IPS-18c (cell line): ENCODE measurements at regions not wholly inside any gene's neighbourhood (a gene's known extent, or its start where the extent isn't known, plus 50 kb on each side); places are given as distances from the start of the nearest gene placed in this dataset.
"Not testable (repeated sequence)": the region's sequence is repeated elsewhere in the genome, so short reads cannot be mapped to it uniquely, and the experiment has no call there.

ENCODE experiments used
- H3K4me3 ChIP-seq: 2 replicates; pipeline ENCODE4 v1.7.0; 2013; ENCODE audit warnings: low read depth, mild to moderate bottlenecking, low read length, moderate library complexity; ENCODE audit not compliant: insufficient read depth
- H3K9me3 ChIP-seq: one replicate; pipeline ENCODE4 v1.6.1; 2013; ENCODE audit warnings: mild to moderate bottlenecking, low read length, moderate library complexity; ENCODE audit not compliant: control insufficient read depth, insufficient read depth

DNA sequence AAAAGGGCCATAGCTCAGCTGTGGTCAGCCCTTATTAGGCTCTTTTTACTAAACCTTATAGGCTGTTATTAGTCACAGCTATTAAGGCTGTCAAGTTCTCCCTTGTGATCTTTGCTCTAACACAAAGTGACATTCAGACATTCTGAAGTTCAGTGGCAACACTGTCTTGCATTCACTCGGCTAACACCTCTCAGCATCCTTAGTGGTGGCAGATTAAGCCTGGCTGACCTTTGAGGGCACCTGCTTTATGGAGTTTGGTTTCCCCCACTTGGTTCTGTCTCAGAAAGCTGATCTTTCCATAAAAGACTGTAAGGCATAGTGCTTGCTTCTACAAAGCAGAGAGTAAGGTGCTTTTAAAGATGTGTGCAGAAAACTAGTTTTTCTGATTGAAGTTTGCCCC, 677.4 kb upstream of the TMEM132C start:
- Histone ChIP-seq H3K4me3 (no peak overlapping the region), H3K9me3 (peaks cover 2% of the 10 kb centered on the region)

DNA sequence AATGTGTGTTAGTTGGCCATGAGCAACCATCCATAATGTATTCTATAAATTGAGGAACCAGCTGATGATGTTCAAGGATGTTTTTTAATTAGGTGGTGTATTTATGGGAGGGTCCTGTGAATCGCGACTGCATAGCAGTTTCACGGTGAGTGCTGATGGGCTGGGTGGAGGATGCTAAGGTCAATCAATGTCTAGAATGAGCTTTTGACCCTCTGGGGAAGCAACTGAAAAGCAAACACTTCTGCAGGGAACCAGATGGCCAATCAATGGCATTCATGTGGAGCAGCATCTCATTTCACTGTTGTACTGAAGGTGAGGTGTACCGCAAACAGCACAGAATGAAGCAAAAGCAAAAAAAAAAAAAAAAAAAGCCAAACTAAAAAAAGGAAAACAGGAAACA, 676.1 kb upstream of the TMEM132C start:
- H3K4me3 ChIP-seq, result no peak overlapping the region
- peaks cover 2% of the 10 kb centered on the region for H3K9me3 ChIP-seq

GRCh38 chr12:127592245-127592644, 674.7 kb upstream of the TMEM132C start:
- Histone ChIP-seq H3K4me3 (no peak overlapping the region), H3K9me3 (no peaks in the 10 kb centered on the region)

DNA sequence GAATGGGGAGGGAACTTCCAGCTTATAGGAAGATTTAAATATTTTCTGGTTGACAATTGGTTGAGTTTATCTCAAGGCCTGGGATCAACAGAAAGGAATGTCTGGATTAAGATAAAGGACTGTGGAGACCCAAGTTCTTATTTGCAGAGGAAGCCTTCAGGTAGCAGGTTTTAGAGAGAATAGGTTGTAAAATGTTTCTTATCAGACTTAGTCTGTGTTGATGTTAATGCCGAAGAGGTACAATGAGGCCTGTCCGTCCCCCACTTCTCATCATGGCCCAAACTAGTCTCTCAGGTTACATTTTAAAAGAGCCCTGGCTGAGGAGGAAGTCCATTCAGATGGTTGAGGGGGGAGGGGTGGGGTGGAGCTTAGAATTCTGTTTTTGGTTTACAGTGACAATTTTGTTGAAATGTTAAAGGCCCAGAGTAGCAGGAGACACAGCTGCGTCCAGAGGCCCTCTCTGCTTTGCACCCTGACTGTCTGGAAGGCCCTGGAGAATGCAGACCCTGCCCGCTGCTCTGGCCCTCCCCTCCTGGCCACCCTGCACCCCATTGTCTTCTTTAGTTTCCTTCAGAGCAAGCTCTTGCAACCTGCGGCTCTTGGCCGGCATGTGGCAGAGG, 672.5 kb upstream of the TMEM132C start:
- H3K9me3 ChIP-seq, result no peaks in the 10 kb centered on the region
- H3K4me3 ChIP-seq, result no peak overlapping the region

DNA sequence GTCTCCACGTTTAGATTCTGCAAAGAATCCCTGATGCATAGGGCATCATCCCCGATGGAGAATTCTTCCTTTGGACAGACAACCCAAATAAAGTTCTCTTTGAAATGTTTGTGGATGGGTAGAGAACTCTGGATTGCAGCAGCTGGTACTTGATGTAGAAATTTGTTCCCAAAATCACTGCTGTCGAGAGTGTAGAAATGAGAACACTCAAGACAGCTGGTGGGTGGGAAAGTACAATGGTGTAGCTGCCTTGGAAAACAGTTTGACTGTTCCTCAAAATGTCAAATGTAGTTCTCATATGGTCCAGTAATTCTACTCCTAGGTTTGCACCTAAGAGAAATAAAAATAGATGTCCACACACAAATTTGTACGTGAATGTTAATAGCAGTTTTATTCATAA, 671.5 kb upstream of the TMEM132C start:
- Histone ChIP-seq H3K4me3 (no peak overlapping the region), H3K9me3 (no peaks in the 10 kb centered on the region)

DNA sequence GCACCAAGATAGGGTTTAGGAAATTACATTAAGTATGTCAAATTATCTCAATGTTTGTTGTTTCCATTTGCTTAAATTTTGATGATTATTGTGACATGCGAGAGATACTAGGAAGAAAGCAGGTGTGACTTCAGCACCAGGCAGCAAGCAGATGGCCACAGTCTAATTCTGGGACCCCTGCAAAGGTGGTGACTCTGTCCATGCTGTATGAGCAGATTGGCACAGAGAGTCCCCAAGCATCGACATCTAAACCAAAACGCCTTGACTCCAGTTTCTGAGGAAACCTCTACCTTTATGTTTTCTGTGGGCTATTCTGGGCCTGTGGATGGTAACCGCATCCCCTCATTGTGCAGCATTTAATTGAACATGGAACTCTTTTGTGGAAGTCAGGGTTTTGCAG, 670.1 kb upstream of the TMEM132C start:
- Histone ChIP-seq H3K4me3 (no peak overlapping the region), H3K9me3 (no peaks in the 10 kb centered on the region)

DNA sequence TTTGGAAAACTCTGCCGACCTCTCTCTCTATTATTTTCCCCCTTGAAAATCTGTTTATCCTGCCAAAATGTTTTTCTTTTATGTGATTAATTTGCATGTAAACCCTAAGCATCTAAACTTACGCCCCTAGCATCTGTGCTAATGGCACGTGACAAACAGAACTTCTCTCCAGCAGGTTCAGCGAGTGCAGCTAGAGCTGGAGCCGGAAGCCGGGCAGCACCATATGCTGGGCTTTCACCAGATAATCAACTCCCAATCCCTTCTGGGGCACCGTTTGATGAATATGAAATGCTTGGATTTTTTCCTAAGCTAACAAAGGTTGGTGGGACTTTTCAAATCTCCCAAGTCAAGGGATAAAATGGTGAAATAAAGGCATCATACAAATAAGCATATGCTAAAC, 667.5 kb upstream of the TMEM132C start:
- H3K4me3 ChIP-seq, result no peak overlapping the region
- no peaks in the 10 kb centered on the region for H3K9me3 ChIP-seq

DNA sequence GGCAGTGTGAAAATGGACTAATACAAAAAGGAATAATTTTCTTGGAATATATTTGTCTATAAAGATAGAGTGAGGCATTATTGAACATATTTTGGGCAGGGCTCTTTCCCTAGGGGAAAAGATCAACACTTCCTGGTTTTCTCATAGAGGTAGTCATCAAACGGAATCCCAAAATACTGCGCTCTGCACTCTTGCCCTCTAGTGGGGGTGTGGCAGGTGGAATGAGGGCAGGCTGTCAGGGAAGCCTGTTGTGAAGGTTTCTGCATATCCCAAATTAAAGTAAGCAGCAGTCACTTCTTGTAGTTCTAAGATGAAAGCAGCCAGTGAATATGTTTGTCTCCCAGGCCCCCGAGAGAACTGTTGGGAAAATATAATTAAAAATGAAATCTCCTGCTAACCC, 666.8 kb upstream of the TMEM132C start:
- Histone ChIP-seq H3K9me3 (no peaks in the 10 kb centered on the region), H3K4me3 (no peak overlapping the region)

GRCh38 chr12:127606476-127607015, 660.4 kb upstream of the TMEM132C start:
- Histone ChIP-seq H3K9me3 (peaks cover 3% of the 10 kb centered on the region), H3K4me3 (no peak overlapping the region)

DNA sequence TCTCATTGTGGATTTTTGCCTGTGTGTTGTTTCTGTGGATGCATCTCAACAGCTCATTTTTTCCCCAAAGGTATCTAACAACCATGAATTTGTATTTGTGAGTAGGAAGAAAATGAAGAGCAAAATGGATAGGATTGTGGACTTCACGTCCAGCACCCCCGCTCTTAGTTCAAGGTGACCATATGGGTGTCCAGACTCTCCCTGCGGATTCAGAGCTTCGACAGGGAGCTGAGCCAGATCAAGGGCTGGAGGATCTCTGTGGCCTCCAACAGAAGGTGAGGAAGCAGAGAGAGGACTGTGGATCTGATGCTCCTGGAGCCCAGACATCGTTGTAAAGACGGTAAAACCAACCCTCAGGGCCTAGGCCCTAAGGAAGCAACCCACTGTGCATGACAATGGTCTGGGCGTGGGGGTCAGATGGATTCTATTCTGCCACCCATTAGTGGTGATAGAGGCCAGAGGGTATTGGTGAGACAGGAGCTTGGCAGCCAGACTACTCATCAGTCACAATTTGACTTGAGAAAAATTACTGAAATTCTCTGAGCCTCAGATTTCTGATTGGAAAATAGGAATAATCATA, 659.7 kb upstream of the TMEM132C start:
- Histone ChIP-seq H3K4me3 (no peak overlapping the region), H3K9me3 (peaks cover 3% of the 10 kb centered on the region)

DNA sequence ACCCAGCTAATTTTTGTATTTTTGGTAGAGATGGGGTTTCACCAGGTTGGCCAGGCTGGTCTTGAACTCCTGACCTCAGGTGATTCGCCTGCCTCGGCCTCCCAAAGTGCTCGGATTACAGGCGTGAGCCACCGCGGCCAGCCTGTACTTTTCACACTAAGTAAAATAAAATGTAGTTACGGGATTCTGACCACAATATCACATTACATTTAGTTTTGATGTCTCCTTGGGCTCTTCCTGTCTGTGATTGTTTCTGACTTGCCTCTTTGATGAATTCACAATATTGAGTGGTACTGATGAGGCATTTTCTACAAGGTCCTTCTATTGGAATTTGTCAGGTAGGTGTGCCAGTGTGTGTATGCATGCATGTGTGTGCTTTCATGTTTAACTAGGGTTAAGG, 658.6 kb upstream of the TMEM132C start:
- not testable (repeated sequence) for H3K9me3 ChIP-seq, H3K4me3 ChIP-seq

GRCh38 chr12:127613056-127613455, 653.9 kb upstream of the TMEM132C start:
- peaks cover 3% of the 10 kb centered on the region for H3K9me3 ChIP-seq
- no peak overlapping the region for H3K4me3 ChIP-seq

GRCh38 chr12:127619869-127620734, 646.9 kb upstream of the TMEM132C start:
- no peak overlapping the region for H3K4me3 ChIP-seq
- H3K9me3 ChIP-seq, result no peaks in the 10 kb centered on the region

DNA sequence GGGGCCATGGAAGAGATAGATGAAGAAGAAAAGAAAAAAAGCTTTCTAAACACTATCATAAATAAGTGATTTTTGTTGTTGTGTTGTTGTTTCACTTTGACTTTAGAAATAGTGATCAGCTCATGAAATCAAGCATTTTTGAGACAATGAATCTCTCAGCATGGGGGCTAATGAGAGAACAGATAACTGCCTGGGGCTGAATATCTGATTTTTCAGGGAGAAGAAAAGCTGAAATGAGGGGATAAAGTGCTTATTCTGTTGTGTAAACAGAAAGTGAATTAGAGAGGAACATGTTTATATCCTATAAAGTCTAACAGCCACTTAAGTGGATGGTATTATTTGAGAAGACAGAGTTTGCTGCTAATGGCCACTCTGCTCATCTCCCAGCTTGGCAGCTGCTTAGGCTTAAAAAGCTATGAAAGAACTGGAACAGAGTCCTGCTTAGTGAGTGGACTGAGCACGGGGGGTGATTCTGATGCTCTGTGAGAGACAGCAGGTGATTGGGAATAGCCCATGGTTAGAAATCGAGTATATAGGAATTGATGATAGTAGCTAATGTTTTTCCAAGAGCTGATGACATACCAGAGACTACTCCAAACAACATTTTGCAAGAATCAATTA, 646.1 kb upstream of the TMEM132C start:
- Histone ChIP-seq H3K9me3 (no peaks in the 10 kb centered on the region), H3K4me3 (no peak overlapping the region)

GRCh38 chr12:127621366-127621765, 645.6 kb upstream of the TMEM132C start:
- Histone ChIP-seq H3K4me3 (no peak overlapping the region), H3K9me3 (no peaks in the 10 kb centered on the region)

DNA sequence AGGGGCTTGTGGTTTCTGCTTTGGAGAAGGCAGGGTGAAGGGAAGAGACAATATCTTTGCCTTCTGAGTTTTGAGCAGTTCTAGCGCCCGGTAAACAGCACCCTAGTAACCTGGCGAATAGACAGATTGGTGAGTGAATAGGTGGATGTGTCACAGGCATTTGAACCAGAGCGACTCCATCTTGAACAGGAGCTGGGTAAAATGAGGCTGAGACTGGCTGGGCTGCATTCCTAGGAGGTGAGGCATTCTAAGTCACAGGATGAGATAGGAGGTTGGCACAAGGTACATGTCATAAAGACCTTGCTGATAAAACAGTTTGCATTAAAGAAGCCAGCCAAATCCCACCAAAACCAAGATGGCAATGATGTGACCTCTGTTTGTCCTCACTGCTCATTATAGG, 643.6 kb upstream of the TMEM132C start:
- H3K4me3 ChIP-seq, result no peak overlapping the region
- no peaks in the 10 kb centered on the region for H3K9me3 ChIP-seq

GRCh38 chr12:127625176-127625771, 641.7 kb upstream of the TMEM132C start:
- no peak overlapping the region for H3K4me3 ChIP-seq

More at GRCh38 chr12:127625176-127625771, 641.7 kb upstream of the TMEM132C start:
- H3K9me3 ChIP-seq, result no peaks in the 10 kb centered on the region
